ENCODE measurements at regions not wholly inside any gene's neighbourhood (a gene's known extent, or its start where the extent isn't known, plus 50 kb on each side); places are given as distances from the start of the nearest gene placed in this dataset.
A peak's percentile ranks its signal among the peaks of the same experiment; 100 is the strongest.
"Not testable (repeated sequence)": the region's sequence is repeated elsewhere in the genome, so short reads cannot be mapped to it uniquely, and the experiment has no call there.

- peaks cover 32% of the 10 kb centered on the region for H3K9me3 ChIP-seq (replicated peaks; ENCODE audit: control insufficient read depth, low read depth, low read length)
- no peaks in the 10 kb centered on the region for H3K36me3 ChIP-seq (ENCODE audit: control insufficient read depth, insufficient read depth, low read length)
- H3K4me3 ChIP-seq (ENCODE audit: low read length), result no peak overlapping the region
- H3K27ac ChIP-seq (ENCODE audit: low read length), result no peak overlapping the region
- WGBS (ENCODE audit: insufficient coverage), result no CpG with 5 or more reads among the region's 1 CpG
- H3K4me1 ChIP-seq (ENCODE audit: control insufficient read depth, insufficient read depth, low read length), result no peaks in the 10 kb centered on the region
- no peak for DNase-seq
- H3K27me3 ChIP-seq (ENCODE audit: control insufficient read depth, insufficient read depth, low read length), result no peaks in the 10 kb centered on the region
Observed at GRCh38 chr6:140192018-140192417, 817.6 kb upstream of the CITED2 start.

- H3K27ac ChIP-seq (ENCODE audit: low read length); DNase-seq; H3K36me3 ChIP-seq (ENCODE audit: control insufficient read depth, insufficient read depth, low read length); H3K27me3 ChIP-seq (ENCODE audit: control insufficient read depth, insufficient read depth, low read length); H3K4me1 ChIP-seq (ENCODE audit: control insufficient read depth, insufficient read depth, low read length); H3K4me3 ChIP-seq (ENCODE audit: low read length): not testable (repeated sequence)
- no CpG with 5 or more reads among the region's 1 CpG for WGBS (ENCODE audit: insufficient coverage)
- H3K9me3 ChIP-seq (replicated peaks; ENCODE audit: control insufficient read depth, low read depth, low read length), result peaks cover 32% of the 10 kb centered on the region
Observed at GRCh38 chr6:140189263-140189662, 814.8 kb upstream of the CITED2 start.

- Histone ChIP-seq H3K36me3 (ENCODE audit: control insufficient read depth, insufficient read depth, low read length) (no peaks in the 10 kb centered on the region), H3K9me3 (replicated peaks; ENCODE audit: control insufficient read depth, low read depth, low read length) (peaks cover 9% of the 10 kb centered on the region), H3K27ac (ENCODE audit: low read length) (no peak overlapping the region), H3K27me3 (ENCODE audit: control insufficient read depth, insufficient read depth, low read length) (no peaks in the 10 kb centered on the region), H3K4me3 (ENCODE audit: low read length) (no peak overlapping the region), H3K4me1 (ENCODE audit: control insufficient read depth, insufficient read depth, low read length) (no peaks in the 10 kb centered on the region)
- DNase-seq, result no peak
Observed at GRCh38 chr6:140185991-140186390, 811.5 kb upstream of the CITED2 start.

- Histone ChIP-seq H3K4me1 (ENCODE audit: control insufficient read depth, insufficient read depth, low read length) (no peaks in the 10 kb centered on the region), H3K4me3 (ENCODE audit: low read length) (no peak overlapping the region), H3K27ac (ENCODE audit: low read length) (no peak overlapping the region), H3K27me3 (ENCODE audit: control insufficient read depth, insufficient read depth, low read length) (no peaks in the 10 kb centered on the region), H3K36me3 (ENCODE audit: control insufficient read depth, insufficient read depth, low read length) (no peaks in the 10 kb centered on the region), H3K9me3 (replicated peaks; ENCODE audit: control insufficient read depth, low read depth, low read length) (peaks cover 5% of the 10 kb centered on the region)
- DNase-seq, result no peak
Observed at GRCh38 chr6:140183881-140184280, 809.4 kb upstream of the CITED2 start.

- no peaks in the 10 kb centered on the region for H3K36me3 ChIP-seq (ENCODE audit: control insufficient read depth, insufficient read depth, low read length)
- DNase-seq, result no peak
- H3K27ac ChIP-seq (ENCODE audit: low read length), result no peak overlapping the region
- no CpG with 5 or more reads among the region's 2 CpGs for WGBS (ENCODE audit: insufficient coverage)
- H3K4me1 ChIP-seq (ENCODE audit: control insufficient read depth, insufficient read depth, low read length), result no peaks in the 10 kb centered on the region
- H3K27me3 ChIP-seq (ENCODE audit: control insufficient read depth, insufficient read depth, low read length), result no peaks in the 10 kb centered on the region
- H3K4me3 ChIP-seq (ENCODE audit: low read length), result no peak overlapping the region
- no peaks in the 10 kb centered on the region for H3K9me3 ChIP-seq (replicated peaks; ENCODE audit: control insufficient read depth, low read depth, low read length)
Observed at GRCh38 chr6:140182821-140183220, 808.4 kb upstream of the CITED2 start.

- Histone ChIP-seq H3K27me3 (ENCODE audit: control insufficient read depth, insufficient read depth, low read length) (no peaks in the 10 kb centered on the region), H3K27ac (ENCODE audit: low read length) (no peak overlapping the region), H3K9me3 (replicated peaks; ENCODE audit: control insufficient read depth, low read depth, low read length) (no peaks in the 10 kb centered on the region), H3K36me3 (ENCODE audit: control insufficient read depth, insufficient read depth, low read length) (no peaks in the 10 kb centered on the region), H3K4me1 (ENCODE audit: control insufficient read depth, insufficient read depth, low read length) (no peaks in the 10 kb centered on the region), H3K4me3 (ENCODE audit: low read length) (no peak overlapping the region)
- no CpG with 5 or more reads among the region's 2 CpGs for WGBS (ENCODE audit: insufficient coverage)
- DNase-seq, result no peak
Observed at GRCh38 chr6:140181876-140182275, 807.4 kb upstream of the CITED2 start.

GRCh38 chr6:140180306-140180705 lies 805.9 kb upstream of the CITED2 start:
- H3K4me1 ChIP-seq (ENCODE audit: control insufficient read depth, insufficient read depth, low read length), result no peaks in the 10 kb centered on the region
- H3K9me3 ChIP-seq (replicated peaks; ENCODE audit: control insufficient read depth, low read depth, low read length), result no peaks in the 10 kb centered on the region
- no CpG with 5 or more reads among the region's 2 CpGs for WGBS (ENCODE audit: insufficient coverage)
- DNase-seq, result no peak
- no peak overlapping the region for H3K4me3 ChIP-seq (ENCODE audit: low read length)
- no peaks in the 10 kb centered on the region for H3K36me3 ChIP-seq (ENCODE audit: control insufficient read depth, insufficient read depth, low read length)
- no peak overlapping the region for H3K27ac ChIP-seq (ENCODE audit: low read length)
- no peaks in the 10 kb centered on the region for H3K27me3 ChIP-seq (ENCODE audit: control insufficient read depth, insufficient read depth, low read length)

- Histone ChIP-seq H3K36me3 (ENCODE audit: control insufficient read depth, insufficient read depth, low read length) (no peaks in the 10 kb centered on the region), H3K27ac (ENCODE audit: low read length) (no peak overlapping the region)
Observed at GRCh38 chr6:140178935-140179334, 804.5 kb upstream of the CITED2 start.

GRCh38 chr6:140178520-140178919 lies 804.1 kb upstream of the CITED2 start:
- Histone ChIP-seq H3K4me3 (ENCODE audit: low read length) (no peak overlapping the region), H3K9me3 (replicated peaks; ENCODE audit: control insufficient read depth, low read depth, low read length) (no peaks in the 10 kb centered on the region), H3K4me1 (ENCODE audit: control insufficient read depth, insufficient read depth, low read length) (no peaks in the 10 kb centered on the region), H3K36me3 (ENCODE audit: control insufficient read depth, insufficient read depth, low read length) (no peaks in the 10 kb centered on the region), H3K27ac (ENCODE audit: low read length) (no peak overlapping the region), H3K27me3 (ENCODE audit: control insufficient read depth, insufficient read depth, low read length) (no peaks in the 10 kb centered on the region)
- DNase-seq, result peak; percentile 50
- WGBS (ENCODE audit: insufficient coverage), result no CpG with 5 or more reads among the region's 1 CpG

More at GRCh38 chr6:140178935-140179334, 804.5 kb upstream of the CITED2 start:
- H3K4me3 ChIP-seq (ENCODE audit: low read length), result no peak overlapping the region
- no peaks in the 10 kb centered on the region for H3K9me3 ChIP-seq (replicated peaks; ENCODE audit: control insufficient read depth, low read depth, low read length)
- peak; percentile 21 for DNase-seq
- no peaks in the 10 kb centered on the region for H3K4me1 ChIP-seq (ENCODE audit: control insufficient read depth, insufficient read depth, low read length)
- H3K27me3 ChIP-seq (ENCODE audit: control insufficient read depth, insufficient read depth, low read length), result no peaks in the 10 kb centered on the region

- Histone ChIP-seq H3K4me3 (ENCODE audit: low read length) (no peak overlapping the region), H3K4me1 (ENCODE audit: control insufficient read depth, insufficient read depth, low read length) (no peaks in the 10 kb centered on the region), H3K36me3 (ENCODE audit: control insufficient read depth, insufficient read depth, low read length) (no peaks in the 10 kb centered on the region), H3K27ac (ENCODE audit: low read length) (no peak overlapping the region), H3K9me3 (replicated peaks; ENCODE audit: control insufficient read depth, low read depth, low read length) (no peaks in the 10 kb centered on the region), H3K27me3 (ENCODE audit: control insufficient read depth, insufficient read depth, low read length) (no peaks in the 10 kb centered on the region)
- no peak for DNase-seq
- WGBS (ENCODE audit: insufficient coverage), result no CpG with 5 or more reads among the region's 1 CpG
Observed at GRCh38 chr6:140176306-140176705, 801.9 kb upstream of the CITED2 start.

- Histone ChIP-seq H3K36me3 (ENCODE audit: control insufficient read depth, insufficient read depth, low read length) (no peaks in the 10 kb centered on the region), H3K27ac (ENCODE audit: low read length) (no peak overlapping the region), H3K4me3 (ENCODE audit: low read length) (no peak overlapping the region), H3K27me3 (ENCODE audit: control insufficient read depth, insufficient read depth, low read length) (no peaks in the 10 kb centered on the region), H3K4me1 (ENCODE audit: control insufficient read depth, insufficient read depth, low read length) (no peaks in the 10 kb centered on the region), H3K9me3 (replicated peaks; ENCODE audit: control insufficient read depth, low read depth, low read length) (no peaks in the 10 kb centered on the region)
- DNase-seq, result no peak
- no CpG with 5 or more reads among the region's 1 CpG for WGBS (ENCODE audit: insufficient coverage)
Observed at GRCh38 chr6:140175486-140175885, 801.0 kb upstream of the CITED2 start.

Measured in muscle of leg (tissue), 3 donors.